ENCODE measurements at regions not wholly inside any gene's neighbourhood (a gene's known extent, or its start where the extent isn't known, plus 50 kb on each side); places are given as distances from the start of the nearest gene placed in this dataset.

GRCh38 chr12:14199455-14200198, 165.9 kb upstream of the ATF7IP start:
- TF ChIP-seq POLR2A (IDR thresholded peaks at IDR 0.05) = no peak
- no peak for TF ChIP-seq CTCF (IDR thresholded peaks at IDR 0.05)

All from heart left ventricle (tissue), 13 donors.